ENCODE measurements at regions not wholly inside any gene's neighbourhood (a gene's known extent, or its start where the extent isn't known, plus 50 kb on each side); places are given as distances from the start of the nearest gene placed in this dataset.
"Not testable (repeated sequence)": the region's sequence is repeated elsewhere in the genome, so short reads cannot be mapped to it uniquely, and the experiment has no call there.

DNA sequence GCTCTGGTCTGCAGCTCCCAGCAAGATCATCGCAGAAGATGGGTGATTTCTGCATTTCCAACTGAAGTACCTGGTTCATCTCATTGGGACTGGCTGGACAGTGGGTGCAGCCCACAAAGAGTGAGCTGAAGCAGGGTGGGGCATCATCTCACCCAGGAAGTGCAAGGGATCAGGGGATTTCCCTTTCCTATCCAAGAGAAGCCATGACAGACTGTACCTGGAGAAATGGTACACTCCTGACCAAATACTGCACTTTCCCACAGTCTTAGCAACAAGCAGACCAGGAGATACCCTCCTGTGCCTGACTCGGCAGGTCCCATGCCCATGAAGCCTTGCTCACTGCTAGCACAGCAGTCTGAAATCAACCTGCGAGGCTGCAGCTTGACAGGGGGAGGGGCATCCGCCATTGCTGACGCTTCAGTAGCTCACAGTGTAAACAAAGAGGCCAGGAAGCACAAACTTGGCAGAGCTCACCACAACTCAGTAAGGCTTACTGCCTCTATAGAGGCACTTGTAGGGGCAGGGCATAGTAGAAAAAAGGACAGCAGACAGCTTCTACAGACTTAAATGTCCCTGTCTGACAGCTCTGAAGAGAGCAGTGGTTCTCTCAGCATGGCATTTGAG, 60.5 kb downstream of the AREG start:
- H3K4me3 Mint-ChIP-seq; H3K36me3 Mint-ChIP-seq; DNase-seq (ENCODE audit: low spot score in 2 of 2, unreplicated experiment in 2 of 2); H3K27me3 Mint-ChIP-seq (ENCODE audit: low read depth); H3K27ac Mint-ChIP-seq: not testable (repeated sequence)
- Mint-ChIP-seq H3K4me1 (peaks cover 14% of the 10 kb centered on the region), H3K9me3 (peaks cover 27% of the 10 kb centered on the region)

DNA sequence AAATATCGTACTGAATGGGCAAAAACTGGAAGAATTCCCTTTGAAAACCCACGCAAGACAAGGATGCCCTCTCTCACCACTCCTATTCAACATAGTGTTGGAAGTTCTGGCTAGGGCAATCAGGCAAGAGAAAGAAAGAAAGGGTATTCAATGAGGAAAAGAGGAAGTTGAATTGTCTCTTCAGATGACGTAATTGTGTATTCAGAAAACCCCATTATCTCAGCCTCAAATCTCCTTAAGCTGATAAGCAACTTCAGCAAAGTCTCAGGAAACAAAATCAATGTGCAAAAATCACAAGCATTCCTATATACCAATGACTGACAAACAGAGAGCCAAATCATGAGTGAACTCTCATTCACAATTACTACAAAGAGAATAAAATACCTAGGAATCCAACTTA, 64.4 kb downstream of the AREG start:
- H3K27ac Mint-ChIP-seq; H3K36me3 Mint-ChIP-seq; H3K27me3 Mint-ChIP-seq (ENCODE audit: low read depth); H3K4me3 Mint-ChIP-seq; DNase-seq (ENCODE audit: low spot score in 2 of 2, unreplicated experiment in 2 of 2); H3K4me1 Mint-ChIP-seq: not testable (repeated sequence)
- peaks cover 27% of the 10 kb centered on the region for H3K9me3 Mint-ChIP-seq

DNA sequence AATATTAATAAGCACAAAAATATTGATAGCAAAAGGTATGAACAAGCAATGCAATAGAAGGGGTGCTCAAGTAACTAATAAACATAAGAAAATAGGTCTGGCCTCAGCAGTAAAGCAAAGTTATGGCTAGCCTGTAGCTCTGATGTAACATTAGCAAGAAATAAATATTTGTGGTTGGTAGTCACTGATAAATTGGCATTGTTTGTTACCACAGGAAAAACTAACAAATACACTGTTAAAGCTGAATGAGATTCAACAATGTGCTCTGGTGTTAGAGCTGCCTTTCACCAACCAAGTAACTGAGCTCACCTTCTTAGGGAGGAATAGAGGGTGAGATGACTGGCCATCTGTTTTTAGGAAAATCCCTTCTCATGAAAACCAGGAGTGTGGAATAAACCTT, 71.4 kb downstream of the AREG start:
- TF ChIP-seq, protein P1, sequence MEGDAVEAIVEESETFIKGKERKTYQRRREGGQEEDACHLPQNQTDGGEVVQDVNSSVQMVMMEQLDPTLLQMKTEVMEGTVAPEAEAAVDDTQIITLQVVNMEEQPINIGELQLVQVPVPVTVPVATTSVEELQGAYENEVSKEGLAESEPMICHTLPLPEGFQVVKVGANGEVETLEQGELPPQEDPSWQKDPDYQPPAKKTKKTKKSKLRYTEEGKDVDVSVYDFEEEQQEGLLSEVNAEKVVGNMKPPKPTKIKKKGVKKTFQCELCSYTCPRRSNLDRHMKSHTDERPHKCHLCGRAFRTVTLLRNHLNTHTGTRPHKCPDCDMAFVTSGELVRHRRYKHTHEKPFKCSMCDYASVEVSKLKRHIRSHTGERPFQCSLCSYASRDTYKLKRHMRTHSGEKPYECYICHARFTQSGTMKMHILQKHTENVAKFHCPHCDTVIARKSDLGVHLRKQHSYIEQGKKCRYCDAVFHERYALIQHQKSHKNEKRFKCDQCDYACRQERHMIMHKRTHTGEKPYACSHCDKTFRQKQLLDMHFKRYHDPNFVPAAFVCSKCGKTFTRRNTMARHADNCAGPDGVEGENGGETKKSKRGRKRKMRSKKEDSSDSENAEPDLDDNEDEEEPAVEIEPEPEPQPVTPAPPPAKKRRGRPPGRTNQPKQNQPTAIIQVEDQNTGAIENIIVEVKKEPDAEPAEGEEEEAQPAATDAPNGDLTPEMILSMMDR (IDR thresholded peaks at IDR 0.05; ENCODE audit: unreplicated experiment): no peak
- Mint-ChIP-seq H3K27me3 (ENCODE audit: low read depth) (no peaks in the 10 kb centered on the region), H3K4me1 (no peaks in the 10 kb centered on the region), H3K9me3 (no peaks in the 10 kb centered on the region), H3K27ac (no peak overlapping the region), H3K4me3 (no peak overlapping the region), H3K36me3 (no peaks in the 10 kb centered on the region)
- DNase-seq (ENCODE audit: low spot score in 2 of 2, unreplicated experiment in 2 of 2): no peak

DNA sequence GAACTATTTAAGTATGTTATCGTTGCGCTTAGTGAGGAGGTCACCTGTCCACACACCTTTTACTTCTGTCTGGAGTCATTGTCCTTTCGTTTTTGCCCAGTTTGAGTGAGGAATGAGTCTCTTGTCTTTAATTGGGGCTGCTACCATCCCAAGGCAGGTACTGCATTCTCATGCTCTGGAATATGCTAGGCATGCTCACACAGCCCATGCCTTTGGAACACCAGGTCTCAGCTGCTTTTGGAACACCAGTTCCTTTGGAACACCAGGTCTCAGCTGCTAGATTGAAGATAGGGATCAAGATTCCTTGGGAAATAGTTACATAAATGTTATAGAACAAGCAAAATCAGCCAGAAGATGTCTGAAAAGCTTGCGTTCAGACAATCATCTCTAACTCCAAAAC, 73.1 kb downstream of the AREG start:
- no peak overlapping the region for H3K27ac Mint-ChIP-seq
- H3K4me3 Mint-ChIP-seq: no peak overlapping the region
- no peaks in the 10 kb centered on the region for H3K4me1 Mint-ChIP-seq
- no peak for DNase-seq (ENCODE audit: low spot score in 2 of 2, unreplicated experiment in 2 of 2)
- no peaks in the 10 kb centered on the region for H3K36me3 Mint-ChIP-seq
- TF ChIP-seq, protein P1 (IDR thresholded peaks at IDR 0.05; ENCODE audit: unreplicated experiment): no peak
- H3K9me3 Mint-ChIP-seq: no peaks in the 10 kb centered on the region
- no peaks in the 10 kb centered on the region for H3K27me3 Mint-ChIP-seq (ENCODE audit: low read depth)

DNA sequence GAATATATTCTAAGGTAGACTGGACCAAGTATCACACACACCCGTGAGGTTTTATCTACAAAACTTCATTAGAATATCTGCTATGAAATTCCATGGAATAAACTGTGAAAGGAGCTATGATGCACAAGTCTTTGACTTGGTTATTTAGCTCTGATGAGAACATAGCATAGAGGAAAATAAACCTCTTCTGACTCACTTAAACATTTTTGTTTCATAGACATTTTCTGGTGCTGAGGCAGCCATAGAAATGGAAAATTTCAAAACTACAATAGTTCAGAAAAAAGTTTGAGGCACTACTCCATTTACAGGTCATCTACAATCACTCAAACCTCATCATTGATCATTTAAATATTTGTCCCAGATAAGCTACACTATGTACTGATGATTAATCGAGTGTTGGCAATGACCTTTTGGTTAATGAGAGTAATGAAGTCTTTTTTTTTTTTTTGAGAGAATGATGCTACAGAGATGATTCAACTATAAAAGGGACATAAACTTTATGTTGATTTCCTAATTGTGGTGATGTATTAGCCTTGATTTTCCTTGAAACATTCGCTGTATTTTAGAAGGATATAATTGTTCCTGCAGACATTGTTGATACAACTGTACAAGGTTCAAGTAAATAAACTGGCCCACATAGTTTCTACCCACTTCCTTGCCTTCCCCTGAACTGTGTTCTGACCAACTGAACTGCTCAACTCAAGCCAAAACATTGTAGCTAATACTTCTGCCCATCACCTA, 77.5 kb downstream of the AREG start:
- H3K9me3 Mint-ChIP-seq: no peaks in the 10 kb centered on the region
- TF ChIP-seq, protein P1 (IDR thresholded peaks at IDR 0.05; ENCODE audit: unreplicated experiment): no peak
- no peak overlapping the region for H3K27ac Mint-ChIP-seq
- H3K36me3 Mint-ChIP-seq: no peaks in the 10 kb centered on the region
- DNase-seq (ENCODE audit: low spot score in 2 of 2, unreplicated experiment in 2 of 2): no peak
- no peak overlapping the region for H3K4me3 Mint-ChIP-seq
- H3K27me3 Mint-ChIP-seq (ENCODE audit: low read depth): no peaks in the 10 kb centered on the region
- H3K4me1 Mint-ChIP-seq: no peaks in the 10 kb centered on the region

DNA sequence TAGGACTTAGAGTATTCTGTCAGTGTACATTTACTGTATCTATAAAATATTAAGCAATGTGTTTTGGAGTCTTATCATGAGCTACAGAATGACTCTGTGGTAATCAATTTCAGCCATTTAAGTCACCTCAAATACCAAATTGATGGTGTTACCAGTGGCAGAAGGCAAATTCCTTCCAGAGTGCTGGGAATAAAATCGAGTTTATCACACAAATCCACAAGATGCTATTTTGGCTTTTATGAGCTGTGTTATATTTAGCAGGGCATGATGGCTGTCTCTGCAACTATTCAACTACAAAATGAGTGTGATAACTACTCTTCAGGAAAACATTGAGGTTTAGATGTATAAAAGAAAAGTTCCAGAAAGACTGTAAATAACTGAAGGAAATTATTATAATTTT, 78.2 kb downstream of the AREG start:
- H3K4me3 Mint-ChIP-seq: no peak overlapping the region
- H3K27me3 Mint-ChIP-seq (ENCODE audit: low read depth): no peaks in the 10 kb centered on the region
- TF ChIP-seq, protein P1 (IDR thresholded peaks at IDR 0.05; ENCODE audit: unreplicated experiment): no peak
- H3K9me3 Mint-ChIP-seq: no peaks in the 10 kb centered on the region
- DNase-seq (ENCODE audit: low spot score in 2 of 2, unreplicated experiment in 2 of 2): no peak
- no peaks in the 10 kb centered on the region for H3K36me3 Mint-ChIP-seq
- no peaks in the 10 kb centered on the region for H3K4me1 Mint-ChIP-seq
- no peak overlapping the region for H3K27ac Mint-ChIP-seq
